IPS-15b (cell line): ENCODE measurements at regions not wholly inside any gene's neighbourhood (a gene's known extent, or its start where the extent isn't known, plus 50 kb on each side); places are given as distances from the start of the nearest gene placed in this dataset.

Experiments
- H3K27me3 ChIP-seq: one replicate; pipeline ENCODE4 v1.6.1; 2013; ENCODE audit warnings: low read length; ENCODE audit not compliant: control insufficient read depth, insufficient read depth
- H3K36me3 ChIP-seq: one replicate; pipeline ENCODE4 v1.6.1; 2013; ENCODE audit warnings: low read length; ENCODE audit not compliant: control insufficient read depth, insufficient read depth
- H3K4me1 ChIP-seq: one replicate; pipeline ENCODE4 v1.6.1; 2013; ENCODE audit warnings: mild to moderate bottlenecking, low read length; ENCODE audit not compliant: control insufficient read depth, insufficient read depth
- H3K4me3 ChIP-seq: one replicate; pipeline ENCODE4 v1.5.1; 2013; ENCODE audit warnings: low read depth, low read length
- H3K9ac ChIP-seq: one replicate; pipeline ENCODE4 v1.6.1; 2013; ENCODE audit warnings: low read depth, mild to moderate bottlenecking, low read length
- H3K9me3 ChIP-seq: one replicate; pipeline ENCODE4 v1.6.1; 2013; ENCODE audit warnings: mild to moderate bottlenecking, low read length; ENCODE audit not compliant: control insufficient read depth, insufficient read depth

DNA sequence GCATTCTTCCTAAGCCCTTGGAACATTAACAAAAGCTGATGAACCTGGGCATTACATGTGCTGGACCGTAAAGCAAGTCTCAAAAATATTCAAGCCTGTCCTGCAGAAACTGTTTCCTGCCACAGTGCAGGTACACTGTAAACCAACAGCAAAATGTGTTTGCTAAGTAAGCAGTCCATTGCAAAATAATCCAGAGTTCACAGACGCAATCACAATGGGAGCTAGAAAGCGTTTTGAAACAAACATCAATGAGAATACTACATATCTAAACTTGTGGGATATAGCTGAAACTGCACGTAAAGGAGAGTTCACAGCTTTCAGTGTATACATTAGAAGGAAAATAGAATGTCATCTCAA is 61.6 kb downstream of the RGS12 start:
- H3K36me3 ChIP-seq: no peaks in the 10 kb centered on the region
- H3K9ac ChIP-seq: no peak overlapping the region
- no peaks in the 10 kb centered on the region for H3K4me1 ChIP-seq
- H3K4me3 ChIP-seq: no peak overlapping the region
- no peaks in the 10 kb centered on the region for H3K9me3 ChIP-seq
- no peaks in the 10 kb centered on the region for H3K27me3 ChIP-seq

DNA sequence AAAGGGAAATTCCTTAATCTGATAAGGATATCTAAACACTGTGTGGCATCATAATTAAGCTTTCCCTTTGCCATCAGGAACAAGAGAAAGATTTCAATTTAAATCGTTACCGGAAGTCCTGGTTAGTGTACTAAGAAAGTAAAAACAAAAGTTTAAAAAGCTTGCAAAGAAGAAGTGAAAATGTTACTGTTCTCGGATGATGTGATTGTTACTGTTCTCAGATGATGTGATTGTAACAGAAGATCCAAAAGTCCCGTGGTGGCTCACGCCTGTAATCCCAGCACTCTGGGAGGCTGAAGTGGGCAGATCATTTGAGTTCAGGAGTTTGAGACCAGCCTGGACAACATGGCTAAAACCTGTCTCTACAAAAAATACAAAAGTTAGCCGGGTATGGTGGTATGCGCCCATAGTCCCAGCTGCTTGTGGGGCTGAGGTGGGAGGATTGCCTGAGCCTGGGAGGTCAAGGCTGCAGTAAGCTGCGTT is 62.5 kb downstream of the RGS12 start:
- no peaks in the 10 kb centered on the region for H3K4me1 ChIP-seq
- no peak overlapping the region for H3K4me3 ChIP-seq
- no peak overlapping the region for H3K9ac ChIP-seq
- no peaks in the 10 kb centered on the region for H3K9me3 ChIP-seq
- no peaks in the 10 kb centered on the region for H3K27me3 ChIP-seq
- no peaks in the 10 kb centered on the region for H3K36me3 ChIP-seq

DNA sequence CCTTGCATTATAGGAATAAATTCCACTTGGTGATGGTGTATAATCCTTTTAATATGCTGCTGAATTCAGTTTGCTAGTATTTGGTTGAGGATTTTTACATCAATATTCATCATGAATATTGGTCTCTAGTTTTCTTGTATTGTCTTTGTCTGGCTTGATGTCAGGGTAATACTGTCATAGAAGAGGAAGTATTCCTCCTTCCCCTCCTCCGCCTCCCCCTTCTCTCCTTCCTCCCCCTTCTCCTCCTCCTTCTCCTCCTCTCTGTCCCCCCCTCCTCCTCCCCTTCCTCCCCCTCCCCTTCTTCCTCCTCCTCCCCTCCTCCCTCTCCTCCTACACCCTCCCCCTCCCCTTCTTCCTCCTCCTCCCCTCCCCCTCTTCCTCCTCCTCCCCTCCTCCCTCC is 65.8 kb downstream of the RGS12 start:
- Histone ChIP-seq H3K4me1 (no peaks in the 10 kb centered on the region), H3K36me3 (no peaks in the 10 kb centered on the region), H3K9ac (no peak overlapping the region), H3K4me3 (no peak overlapping the region), H3K9me3 (no peaks in the 10 kb centered on the region), H3K27me3 (no peaks in the 10 kb centered on the region)

DNA sequence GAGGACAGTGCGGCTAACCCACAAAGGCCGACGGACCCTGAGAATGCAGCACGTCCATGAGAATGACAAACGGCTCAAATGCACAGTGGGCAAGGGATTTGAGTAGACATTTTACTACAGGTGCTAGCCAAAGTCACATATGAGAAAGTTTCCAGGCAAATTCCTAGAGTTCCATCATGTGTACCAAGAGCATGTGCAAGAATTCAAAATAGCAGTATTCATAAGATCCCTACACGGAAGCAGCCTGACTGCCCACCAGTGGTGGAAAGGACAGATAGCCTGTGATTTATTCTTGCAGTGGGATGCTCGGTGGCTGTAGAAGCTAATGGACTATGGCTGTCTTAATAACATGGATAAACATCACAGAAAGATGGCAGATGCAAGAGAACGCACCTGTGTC is 68.0 kb downstream of the RGS12 start:
- Histone ChIP-seq H3K4me1 (no peaks in the 10 kb centered on the region), H3K9me3 (no peaks in the 10 kb centered on the region), H3K27me3 (no peaks in the 10 kb centered on the region), H3K36me3 (no peaks in the 10 kb centered on the region), H3K9ac (no peak overlapping the region), H3K4me3 (no peak overlapping the region)

DNA sequence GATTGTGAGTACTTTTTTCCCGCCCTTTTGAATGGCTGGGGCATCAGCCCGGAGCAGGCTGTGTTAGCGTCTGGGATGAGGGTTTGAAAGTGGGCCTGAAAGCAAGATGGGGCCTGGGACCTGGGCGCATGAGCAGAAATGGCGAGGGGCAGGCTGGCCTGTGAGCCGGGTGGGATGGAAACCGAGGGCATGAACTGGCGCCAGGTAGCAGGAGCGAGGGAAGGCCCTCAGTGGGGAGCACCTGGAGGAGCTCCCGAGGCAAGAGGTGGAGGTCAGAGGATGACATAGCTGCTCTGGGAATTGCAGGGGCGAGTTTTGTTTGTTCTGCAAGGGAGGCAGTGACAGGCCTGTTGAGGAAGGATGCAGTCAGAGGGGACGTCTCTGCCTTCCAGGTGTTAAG is 68.6 kb downstream of the RGS12 start:
- Histone ChIP-seq H3K4me1 (no peaks in the 10 kb centered on the region), H3K9ac (no peak overlapping the region), H3K36me3 (no peaks in the 10 kb centered on the region), H3K4me3 (no peak overlapping the region), H3K27me3 (no peaks in the 10 kb centered on the region), H3K9me3 (no peaks in the 10 kb centered on the region)

DNA sequence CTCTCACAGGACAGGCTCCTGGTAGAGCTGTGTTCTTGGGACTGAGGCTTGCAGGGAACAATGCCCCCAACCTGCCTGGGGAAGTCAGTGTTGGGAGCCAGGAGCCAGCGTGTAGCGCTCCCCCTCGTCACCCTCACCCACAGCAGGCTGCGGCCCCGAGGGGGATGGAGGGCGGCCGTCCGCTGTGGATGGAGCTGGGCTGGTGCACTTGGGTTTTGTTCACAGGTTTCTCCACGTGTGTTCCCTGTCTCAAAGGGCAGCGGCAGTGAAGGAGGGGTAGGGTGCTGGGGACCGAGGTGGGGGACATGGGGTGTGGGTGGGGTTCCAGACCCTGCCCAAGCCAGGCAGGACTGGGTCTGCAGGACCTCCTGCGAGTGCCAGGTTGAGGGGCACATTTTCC is 69.1 kb downstream of the RGS12 start:
- Histone ChIP-seq H3K9ac (no peak overlapping the region), H3K4me3 (no peak overlapping the region), H3K9me3 (no peaks in the 10 kb centered on the region), H3K4me1 (no peaks in the 10 kb centered on the region), H3K27me3 (no peaks in the 10 kb centered on the region), H3K36me3 (no peaks in the 10 kb centered on the region)

DNA sequence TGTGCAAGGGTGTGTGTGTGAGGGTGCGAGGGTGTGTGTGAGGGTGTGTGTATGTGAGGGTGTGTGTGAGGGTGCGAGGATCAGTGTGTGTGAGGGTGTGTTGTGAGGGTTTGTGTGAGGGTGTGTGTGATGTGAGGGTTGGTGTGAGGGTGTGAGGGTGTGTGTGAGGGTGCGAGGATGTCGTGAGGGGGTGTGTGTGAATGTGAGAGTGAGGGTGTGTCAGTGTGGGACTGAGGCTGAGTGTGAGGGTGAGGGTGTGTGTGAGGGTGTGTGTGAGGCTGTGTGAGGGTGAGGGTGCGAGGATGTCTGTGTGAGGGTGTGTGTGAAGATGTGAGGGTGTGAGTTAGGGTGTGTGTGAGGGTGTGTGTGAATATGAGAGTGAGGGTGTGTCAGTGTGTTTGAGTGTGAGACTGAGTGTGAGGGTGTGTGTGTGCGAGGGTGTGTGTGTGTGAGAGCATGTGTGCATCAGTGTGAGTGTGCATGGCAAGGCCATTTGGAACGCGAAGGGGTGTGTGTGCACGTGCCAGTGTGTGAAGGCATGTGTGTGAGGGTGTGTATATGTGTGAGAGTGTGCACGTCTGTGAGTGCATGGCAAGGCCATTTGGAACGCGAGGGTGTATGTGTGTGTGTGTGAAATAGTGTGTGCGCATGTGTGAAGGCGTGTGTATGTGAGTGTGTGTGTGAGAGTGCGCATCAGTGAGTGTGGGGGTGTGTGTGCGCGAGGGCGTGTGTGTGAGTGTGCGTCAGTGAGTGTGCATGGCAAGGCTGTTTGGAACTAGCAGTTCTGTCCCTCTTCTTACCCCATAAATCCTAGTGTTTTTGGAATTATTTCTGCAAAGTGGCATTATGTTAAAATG is 69.8 kb downstream of the RGS12 start:
- Histone ChIP-seq H3K4me3 (no peak overlapping the region), H3K27me3 (no peaks in the 10 kb centered on the region), H3K4me1 (no peaks in the 10 kb centered on the region), H3K9me3 (no peaks in the 10 kb centered on the region), H3K36me3 (no peaks in the 10 kb centered on the region), H3K9ac (no peak overlapping the region)

DNA sequence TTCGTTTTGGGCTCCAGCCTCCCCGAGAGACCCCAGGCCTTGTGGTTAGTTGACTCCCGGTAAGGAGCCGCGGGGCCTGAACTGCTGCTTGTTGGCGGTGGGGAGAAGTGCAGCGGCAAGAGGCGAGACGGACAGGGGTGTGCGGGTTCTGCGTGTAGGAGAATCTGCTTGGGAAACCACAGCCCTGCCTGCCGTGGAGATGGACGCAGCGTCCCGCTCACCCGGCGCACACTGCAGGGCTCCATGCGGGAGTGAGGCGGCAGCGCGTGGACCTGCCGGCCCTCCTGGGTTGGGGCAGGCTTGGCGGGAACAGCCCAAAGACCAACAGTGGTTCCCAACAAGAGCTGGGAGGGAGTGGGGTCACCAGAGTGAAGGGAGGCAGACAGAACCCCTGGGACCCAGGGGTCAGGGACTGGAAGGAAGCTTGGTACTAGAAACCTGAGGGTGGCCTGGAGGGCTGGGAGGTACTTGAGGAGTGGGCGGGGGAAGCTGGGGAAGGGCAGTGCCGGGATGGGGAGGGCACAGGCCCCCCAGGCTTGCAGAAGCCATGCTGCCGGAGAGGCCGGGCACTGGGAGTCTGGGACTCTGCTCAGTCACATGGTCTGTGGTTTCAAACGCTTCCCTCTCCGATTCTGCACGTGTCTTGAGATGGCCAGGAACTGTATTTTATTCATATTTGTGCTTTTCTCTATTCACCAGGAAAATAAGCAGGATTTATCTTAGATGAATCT is 70.8 kb downstream of the RGS12 start:
- Histone ChIP-seq H3K4me3 (no peak overlapping the region), H3K27me3 (no peaks in the 10 kb centered on the region)

DNA sequence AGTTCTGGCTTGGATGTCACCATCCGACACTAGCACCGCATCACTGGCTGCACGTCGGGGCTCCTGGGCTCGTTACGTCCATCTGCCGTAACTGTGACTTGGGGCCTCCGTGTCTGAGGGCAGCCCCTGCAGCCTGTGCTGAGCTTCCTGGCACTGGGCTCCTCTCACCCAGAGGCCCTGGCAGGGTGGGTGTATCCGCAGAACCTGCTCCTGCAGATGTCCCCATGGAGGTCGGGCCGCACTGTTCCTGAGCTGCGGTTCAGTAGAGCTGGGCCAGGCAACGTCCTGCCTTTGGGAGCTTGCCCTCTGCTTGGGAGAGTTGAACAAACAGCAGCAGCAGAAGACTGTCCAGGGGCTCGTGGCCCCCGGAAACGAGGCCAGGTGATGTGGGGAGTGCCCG is 71.4 kb downstream of the RGS12 start:
- Histone ChIP-seq H3K27me3 (no peaks in the 10 kb centered on the region), H3K9ac (no peak overlapping the region), H3K36me3 (no peaks in the 10 kb centered on the region), H3K9me3 (no peaks in the 10 kb centered on the region), H3K4me3 (no peak overlapping the region), H3K4me1 (peaks cover 2% of the 10 kb centered on the region)

More for the DNA sequence above, 70.8 kb downstream of the RGS12 start:
- Histone ChIP-seq H3K36me3 (no peaks in the 10 kb centered on the region), H3K9me3 (no peaks in the 10 kb centered on the region), H3K4me1 (no peaks in the 10 kb centered on the region), H3K9ac (no peak overlapping the region)

DNA sequence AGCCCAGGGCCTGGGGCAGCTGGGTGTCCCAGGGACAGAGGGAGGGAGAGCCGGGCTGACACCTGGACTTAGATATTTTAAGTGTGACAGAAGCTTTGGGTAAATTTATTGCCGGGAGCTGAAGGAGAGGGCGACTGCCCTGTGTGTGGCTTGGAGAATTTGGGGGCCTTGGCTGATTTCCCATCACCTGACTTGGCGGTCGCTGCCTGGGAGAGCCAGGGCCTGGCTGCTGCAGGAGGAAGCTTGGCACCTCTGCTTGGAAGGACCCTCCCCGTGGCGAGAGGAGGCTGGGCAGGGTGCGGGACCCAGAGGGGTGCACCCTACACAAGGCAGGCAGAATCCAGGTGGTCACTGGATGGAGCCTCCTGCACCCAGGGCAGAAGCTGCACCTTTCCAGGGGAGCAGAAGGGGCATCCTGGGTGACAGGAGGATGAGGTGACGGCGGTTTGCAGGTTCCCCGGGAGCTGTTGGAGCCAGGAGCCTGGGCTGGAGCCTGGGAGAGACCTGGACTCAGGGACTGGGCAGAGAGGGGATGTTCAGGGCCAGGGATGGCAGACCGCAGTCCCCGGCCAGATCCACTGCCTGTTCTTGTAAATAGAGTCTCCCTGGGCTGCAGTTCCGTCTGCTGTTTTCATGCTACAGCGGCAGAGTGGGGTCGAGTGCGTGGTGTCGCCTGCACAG is 72.0 kb downstream of the RGS12 start:
- Histone ChIP-seq H3K9ac (no peak overlapping the region), H3K36me3 (no peaks in the 10 kb centered on the region), H3K4me3 (no peak overlapping the region), H3K27me3 (no peaks in the 10 kb centered on the region), H3K4me1 (peaks cover 4% of the 10 kb centered on the region), H3K9me3 (no peaks in the 10 kb centered on the region)

DNA sequence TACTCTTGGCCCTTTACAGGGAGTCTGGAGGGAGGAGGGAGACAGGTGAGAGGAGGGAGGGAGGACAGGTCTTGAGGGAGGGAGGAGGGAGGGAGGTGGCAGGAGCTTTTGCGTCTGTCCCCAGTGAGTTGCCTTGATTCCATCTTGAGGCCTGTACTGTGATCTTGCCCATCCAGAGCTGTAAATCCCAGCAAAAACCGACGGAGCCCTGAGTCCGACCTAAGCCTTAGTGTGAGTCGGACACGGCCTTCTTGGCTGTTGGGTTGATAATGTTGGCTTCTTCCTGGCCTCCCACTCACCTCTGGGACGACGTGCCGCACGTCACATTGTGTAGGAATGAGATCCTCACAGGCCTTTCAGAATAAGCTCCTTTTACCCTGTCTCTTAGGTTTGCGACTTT is 72.5 kb downstream of the RGS12 start:
- H3K9me3 ChIP-seq: no peaks in the 10 kb centered on the region

More for the DNA sequence above, 72.5 kb downstream of the RGS12 start:
- no peak overlapping the region for H3K4me3 ChIP-seq
- no peaks in the 10 kb centered on the region for H3K27me3 ChIP-seq
- peaks cover 4% of the 10 kb centered on the region for H3K4me1 ChIP-seq
- no peak overlapping the region for H3K9ac ChIP-seq
- H3K36me3 ChIP-seq: no peaks in the 10 kb centered on the region
